ENCODE measurements at regions not wholly inside any gene's neighbourhood (a gene's known extent, or its start where the extent isn't known, plus 50 kb on each side); places are given as distances from the start of the nearest gene placed in this dataset.
"Not testable (repeated sequence)": the region's sequence is repeated elsewhere in the genome, so short reads cannot be mapped to it uniquely, and the experiment has no call there.

DNA sequence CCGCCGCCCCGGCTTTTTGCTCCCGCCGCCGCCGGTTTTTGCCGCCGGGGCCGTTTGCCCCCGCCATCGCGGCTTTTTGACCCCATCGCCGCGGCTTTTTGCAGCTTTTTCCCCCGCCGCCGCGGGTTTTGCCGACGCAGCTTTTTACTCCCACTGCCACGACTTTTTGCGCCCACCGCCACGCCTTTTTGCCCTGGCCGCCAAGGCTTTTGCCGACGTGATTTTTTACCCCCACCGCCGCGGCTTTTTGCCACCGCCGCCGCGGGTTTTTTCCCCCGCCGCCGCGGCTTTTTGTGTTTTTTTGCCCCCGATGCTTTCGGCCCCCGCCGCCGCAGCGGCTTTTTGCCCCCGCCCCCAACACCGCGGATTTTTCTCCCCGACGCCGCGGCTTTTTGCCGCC, 5001.9 kb upstream of the OR11H1 start:
- not testable (repeated sequence) for ATAC-seq

DNA sequence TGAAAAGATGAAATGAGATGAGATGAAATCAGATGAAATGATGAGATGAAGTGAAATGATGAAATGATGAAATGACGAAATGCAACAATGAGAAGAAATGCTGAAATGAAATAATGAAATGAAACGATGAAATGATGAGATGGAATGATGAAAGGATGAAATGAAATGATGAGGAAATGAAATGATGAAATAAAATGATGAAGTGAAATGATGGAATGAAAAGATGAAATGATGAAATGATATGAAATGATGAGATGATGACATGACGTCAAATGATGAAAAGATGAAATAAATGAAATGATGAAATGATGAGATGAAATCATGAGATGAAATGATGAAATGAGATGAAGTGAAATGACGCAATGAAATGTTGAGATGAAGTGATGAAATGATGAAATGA, 4996.9 kb upstream of the OR11H1 start:
- ATAC-seq = not testable (repeated sequence)

DNA sequence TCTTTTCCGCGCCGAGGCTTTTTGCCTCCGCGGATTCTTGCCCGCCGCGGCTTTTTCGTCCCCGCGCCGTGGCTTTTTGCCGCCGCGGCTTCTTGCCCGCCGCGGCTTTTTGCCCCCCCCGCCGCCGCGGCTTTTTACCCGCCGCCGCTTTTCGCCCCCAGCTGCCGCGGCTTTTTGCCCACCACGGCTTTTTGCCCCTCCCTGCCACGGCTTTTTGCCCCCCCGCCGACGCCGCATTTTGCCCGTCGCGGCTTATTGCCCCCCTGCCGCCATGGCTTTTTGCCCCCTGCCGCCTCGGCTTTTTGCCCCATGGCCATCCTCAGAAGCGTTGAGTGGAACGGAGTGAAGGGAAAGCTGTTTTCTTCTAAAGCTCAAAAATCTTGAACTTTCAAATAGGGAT, 4955.5 kb upstream of the OR11H1 start:
- not testable (repeated sequence) for ATAC-seq

DNA sequence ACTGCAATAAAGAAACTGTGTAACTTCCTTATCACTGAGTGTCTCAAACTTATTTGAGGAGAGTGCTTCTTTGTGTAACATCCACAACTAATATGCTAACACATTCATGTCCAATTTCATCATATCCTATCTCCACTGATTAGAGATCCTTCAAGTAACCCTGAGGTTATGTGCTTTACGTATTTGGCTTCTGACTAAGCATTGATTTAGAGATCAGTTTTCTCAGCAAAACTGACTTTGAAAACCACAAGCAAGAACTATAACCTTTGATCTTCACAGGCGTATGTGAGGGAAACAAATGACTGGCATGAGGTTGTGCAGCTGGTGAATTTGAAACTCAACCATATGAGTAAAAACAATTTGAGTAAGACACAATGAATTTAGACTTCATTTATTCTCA, 4926.9 kb upstream of the OR11H1 start:
- ATAC-seq = not testable (repeated sequence)

DNA sequence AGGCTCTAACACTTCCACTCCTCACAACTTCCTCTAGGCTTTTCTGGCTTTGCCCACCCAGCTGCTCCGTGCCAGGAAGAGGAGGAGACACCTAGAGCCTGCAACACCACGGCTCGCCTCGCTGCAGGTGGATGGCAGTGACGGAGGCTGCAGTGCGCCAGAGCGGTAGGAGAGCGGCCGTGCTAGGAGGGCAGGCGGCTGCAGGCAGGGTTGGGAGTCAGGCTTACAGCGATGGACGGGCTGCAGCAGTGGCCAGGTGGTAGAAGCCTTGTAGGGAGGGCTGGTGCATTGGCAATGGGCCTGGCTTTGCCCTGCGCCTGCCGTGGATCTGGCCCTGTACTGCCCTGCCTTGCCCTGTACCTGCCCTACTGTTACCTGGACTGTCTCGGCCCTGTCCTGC, 4896.0 kb upstream of the OR11H1 start:
- not testable (repeated sequence) for ATAC-seq

DNA sequence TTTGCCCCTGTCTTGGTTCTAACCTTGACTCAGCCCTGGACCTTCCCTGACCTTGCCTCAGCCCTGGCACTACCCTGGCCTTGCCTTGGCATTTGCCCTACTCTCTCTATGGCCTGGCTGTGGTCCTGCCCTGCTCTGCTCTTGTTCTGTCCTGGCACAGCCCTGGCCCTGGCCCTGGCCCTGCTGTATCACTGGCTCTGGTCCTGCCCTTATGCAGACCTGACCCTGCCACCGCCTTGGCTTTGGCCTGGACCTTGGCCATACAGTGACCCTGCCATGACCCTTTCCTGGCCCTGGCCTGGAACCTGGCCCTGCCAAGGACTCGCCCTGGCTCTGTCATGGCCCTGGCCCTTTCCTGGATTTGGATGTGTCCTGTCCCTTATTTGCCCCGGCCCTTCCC, 4892.7 kb upstream of the OR11H1 start:
- not testable (repeated sequence) for ATAC-seq

DNA sequence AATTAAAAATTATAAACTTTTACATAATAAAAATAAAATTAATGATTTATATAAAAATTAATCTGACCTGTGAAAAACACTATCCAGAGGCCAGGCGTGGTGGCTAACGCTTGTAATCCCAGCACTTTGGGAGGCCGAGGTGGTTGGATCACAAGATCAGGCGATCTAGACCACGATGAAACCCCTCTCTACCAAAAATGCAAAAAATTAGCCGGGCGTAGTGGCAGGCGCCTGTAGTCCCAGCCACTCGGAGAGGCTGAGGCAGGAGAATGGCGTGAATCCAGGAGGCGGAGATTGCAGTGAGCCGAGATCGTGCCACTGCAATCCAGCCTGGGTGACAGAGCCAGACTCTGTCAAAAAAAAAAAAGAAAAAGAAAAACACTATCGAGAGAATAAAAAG, 4865.2 kb upstream of the OR11H1 start:
- ATAC-seq = not testable (repeated sequence)

DNA sequence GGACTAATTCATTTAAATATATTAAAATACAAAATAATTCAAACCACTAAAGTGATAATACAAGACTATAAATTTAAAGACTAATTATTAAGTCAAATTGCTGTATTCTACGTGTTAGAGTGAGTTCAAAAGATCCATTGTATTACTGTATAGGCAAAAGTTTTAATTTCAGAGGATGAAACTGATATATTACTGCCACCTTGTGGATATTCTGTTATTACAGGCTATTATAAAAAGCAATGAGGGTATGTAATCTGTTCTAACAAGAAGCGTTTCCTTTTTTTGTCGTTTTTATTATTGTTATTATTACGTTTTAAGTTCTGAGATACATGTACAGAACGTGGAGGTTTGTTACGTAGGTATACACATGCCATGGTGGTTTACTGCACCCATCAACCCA, 4854.9 kb upstream of the OR11H1 start:
- not testable (repeated sequence) for ATAC-seq

DNA sequence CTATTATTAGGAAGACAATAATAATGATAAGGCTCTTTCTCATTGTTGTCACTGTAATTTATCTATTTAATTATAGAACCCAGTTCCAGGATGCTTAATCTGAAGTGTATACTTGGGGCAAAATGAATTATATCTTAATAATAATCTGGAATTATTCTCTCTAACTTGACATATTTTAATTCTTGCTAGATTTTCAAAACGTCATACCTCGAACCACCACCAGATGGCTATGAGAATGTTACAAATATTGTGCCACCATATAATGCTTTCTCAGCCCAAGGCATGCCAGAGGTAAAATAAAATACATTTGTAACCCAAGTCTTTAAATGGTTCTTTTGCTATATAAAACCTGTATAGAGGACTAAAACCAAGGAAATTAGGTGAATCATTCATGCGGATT, 4849.3 kb upstream of the OR11H1 start:
- not testable (repeated sequence) for ATAC-seq

DNA sequence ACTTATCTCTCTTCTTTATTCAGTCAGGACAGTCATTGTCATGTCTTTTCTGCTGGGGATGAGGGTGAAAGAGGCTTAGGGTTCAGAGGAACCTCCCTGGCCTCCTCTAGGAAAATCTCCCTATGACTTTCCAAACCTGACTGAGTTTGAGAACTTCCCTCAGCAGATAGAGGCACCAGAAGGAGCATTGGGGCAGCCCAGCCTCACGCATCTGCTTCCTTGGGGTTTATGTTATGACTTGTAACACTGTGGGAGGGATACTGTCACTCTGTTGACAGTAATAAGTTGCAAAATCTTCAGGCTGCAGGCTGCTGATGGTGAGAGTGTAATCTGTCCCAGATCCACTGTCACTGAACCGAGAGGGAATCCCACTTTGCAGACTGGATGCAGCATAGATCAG, 4842.6 kb upstream of the OR11H1 start:
- not testable (repeated sequence) for ATAC-seq

DNA sequence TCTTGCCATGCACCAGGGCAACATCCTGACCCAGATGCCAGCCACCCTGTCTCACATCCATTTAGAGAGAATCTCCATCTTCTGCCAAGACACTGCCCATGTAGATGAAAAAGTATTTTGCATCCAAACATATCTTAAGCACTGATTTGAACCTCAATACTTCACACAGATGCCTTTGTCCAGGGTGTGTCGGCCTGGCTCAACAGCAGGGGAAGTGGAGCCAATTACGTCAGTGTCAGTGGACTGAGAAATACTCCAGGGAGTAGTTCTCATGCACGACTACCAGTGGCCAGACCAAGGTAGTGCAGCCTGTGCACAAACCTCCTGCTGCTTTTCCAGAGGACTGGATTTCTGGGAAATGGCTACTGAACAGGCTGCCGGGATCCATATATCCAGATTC, 4840.7 kb upstream of the OR11H1 start:
- not testable (repeated sequence) for ATAC-seq

DNA sequence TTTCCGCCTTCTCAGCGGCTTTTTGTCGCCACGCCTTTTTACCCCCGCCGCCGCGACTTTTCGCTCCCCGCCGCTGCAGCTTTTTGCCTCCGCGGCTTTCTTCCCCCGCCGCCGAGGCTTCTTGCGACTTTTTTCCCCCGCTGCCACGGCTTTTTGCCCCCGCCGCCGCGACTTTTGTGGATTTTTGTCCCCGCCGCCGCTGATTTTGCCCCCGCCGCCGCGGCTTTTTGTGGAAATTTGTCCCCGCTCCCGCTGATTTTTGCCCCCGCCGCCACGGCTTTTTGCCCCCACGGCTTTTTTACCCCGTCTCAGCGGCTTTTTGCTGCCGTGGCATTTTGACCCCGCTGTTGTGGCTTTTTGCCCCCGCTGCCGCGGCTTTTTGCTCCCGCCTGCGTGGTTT, 4829.2 kb upstream of the OR11H1 start:
- not testable (repeated sequence) for ATAC-seq

DNA sequence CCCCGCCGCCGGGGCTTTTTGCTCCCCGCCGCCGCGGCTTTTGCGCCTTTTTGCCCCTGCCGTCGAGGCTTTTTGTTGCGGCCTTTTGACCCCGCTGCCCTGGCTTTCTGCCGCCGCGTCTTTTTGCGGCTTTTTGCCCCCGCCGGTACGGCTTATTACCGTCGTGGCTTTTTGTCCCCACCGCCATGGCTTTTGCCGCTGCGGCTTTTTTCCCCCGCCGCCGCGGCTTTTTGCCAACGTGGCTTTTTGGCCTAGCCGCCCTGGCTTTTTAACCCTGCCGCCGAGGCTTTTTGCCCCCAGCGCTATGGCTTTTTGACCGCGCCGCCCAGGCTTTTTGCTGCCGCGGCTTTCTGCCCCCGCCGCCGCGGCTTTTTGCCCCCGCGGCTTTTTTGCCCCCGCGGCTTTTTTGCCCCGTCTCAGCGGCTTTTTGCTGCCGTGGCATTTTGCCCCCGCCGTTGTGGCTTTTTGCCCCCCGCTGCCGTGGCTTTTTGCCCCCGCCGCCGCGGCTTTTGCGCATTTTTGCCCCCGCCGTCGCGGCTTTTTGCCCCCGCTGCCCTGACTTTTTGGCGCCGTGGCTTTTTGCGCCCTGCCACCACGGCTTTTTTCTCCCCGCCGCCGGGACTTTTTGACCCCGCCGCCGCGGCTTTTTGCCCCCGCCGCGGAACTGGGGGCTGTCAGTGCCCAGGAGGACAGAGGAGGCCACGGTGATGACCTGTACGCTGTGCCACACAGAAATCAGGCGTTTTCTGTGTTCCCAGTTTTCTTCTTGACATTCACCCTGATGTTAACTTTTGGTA, 4828.5 kb upstream of the OR11H1 start:
- ATAC-seq = not testable (repeated sequence)

DNA sequence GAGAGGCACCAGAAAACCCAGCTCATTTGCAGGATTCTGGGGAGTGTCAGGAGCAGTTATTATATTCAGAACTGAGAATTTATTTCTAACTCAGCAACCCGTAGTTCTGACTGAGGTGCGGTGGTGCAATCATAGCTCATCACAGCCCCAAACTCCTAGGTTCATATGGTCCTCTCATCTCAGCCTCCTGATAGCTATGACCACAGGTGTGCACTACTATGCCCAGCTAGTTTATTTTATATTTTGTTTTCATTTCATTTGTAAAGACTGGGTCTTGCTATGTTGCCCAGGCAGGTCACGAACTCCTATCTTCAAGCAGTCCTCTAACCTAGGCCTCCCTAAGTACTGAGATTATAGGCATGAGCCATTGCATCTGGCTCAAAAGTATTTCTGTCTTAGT, 4819.8 kb upstream of the OR11H1 start:
- not testable (repeated sequence) for ATAC-seq

DNA sequence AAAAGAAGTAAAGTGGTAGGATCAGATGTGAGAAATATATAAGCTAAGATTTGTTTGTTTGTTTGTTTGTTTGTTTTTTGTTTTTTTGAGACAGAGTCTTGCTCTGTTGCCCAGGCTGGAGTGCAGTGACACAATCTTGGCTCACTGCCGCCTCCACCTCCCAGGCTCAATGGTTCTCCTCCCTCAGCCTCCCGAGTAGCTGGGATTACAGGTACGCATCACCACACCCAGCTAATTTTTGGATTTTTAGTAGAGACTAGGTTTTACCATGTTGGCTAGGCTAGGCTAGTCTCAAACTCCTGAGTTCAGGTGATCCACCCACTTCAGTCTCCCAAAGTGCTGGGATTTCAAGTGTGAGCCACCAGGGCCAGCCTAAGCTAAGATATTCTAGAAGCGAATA, 4817.1 kb upstream of the OR11H1 start:
- ATAC-seq = not testable (repeated sequence)

DNA sequence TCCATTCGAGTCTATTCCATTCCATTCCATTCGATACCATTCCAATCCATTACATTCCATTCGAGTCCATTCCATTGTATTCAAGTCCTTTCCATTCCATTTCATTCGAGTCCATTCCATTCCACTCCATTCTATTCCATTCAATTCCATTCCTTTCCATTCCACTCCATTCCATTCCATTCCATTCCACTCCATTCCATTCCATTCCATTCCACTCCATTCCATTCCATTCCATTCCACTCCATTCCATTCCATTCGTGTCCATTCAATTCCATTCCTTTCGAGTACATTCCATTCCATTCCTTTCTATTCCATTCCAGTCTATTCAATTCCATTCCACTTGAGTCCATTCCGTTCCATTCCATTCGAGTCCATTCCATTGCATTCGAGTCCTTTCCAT, 4805.2 kb upstream of the OR11H1 start:
- not testable (repeated sequence) for ATAC-seq

DNA sequence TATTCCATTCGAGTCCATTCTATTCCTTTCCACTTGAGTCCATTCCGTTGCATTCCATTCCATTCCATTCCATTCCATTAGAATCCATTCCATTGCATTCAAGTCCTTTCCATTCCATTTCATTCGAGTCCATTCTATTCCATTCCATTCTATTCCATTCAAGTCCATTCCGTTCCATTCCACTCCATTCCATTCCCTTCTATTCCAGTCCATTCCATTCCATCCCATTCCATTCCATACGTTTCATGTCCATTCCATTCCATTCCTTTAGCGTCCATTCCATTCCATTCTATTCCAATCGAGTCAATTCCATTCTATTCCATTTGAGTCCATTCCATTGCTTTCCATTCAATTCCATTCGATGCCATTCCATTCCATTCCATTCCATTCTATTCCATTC, 4804.0 kb upstream of the OR11H1 start:
- not testable (repeated sequence) for ATAC-seq

DNA sequence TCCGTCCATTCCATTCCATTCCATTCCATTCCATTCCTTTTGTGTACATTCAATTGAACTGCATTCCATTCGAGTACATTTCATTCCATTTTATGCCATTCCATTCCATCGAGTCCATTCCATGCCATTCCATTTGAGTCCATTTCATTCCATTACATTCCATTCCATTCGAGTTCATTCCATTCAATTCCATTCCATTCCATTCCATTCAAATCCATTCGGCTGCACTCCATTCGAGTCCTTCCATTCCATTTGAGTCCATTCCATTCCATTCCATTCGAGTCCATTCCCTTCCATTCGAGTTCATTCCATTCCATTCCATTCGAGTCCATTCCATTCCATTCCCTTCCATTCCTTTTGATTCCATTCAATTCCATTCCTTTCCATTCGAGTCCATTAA, 4800.6 kb upstream of the OR11H1 start:
- TF ChIP-seq, protein P1, sequence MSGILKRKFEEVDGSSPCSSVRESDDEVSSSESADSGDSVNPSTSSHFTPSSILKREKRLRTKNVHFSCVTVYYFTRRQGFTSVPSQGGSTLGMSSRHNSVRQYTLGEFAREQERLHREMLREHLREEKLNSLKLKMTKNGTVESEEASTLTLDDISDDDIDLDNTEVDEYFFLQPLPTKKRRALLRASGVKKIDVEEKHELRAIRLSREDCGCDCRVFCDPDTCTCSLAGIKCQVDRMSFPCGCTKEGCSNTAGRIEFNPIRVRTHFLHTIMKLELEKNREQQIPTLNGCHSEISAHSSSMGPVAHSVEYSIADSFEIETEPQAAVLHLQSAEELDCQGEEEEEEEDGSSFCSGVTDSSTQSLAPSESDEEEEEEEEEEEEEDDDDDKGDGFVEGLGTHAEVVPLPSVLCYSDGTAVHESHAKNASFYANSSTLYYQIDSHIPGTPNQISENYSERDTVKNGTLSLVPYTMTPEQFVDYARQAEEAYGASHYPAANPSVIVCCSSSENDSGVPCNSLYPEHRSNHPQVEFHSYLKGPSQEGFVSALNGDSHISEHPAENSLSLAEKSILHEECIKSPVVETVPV (CRISPR knock-in tag; IDR thresholded peaks at IDR 0.05) = no peak
- TF ChIP-seq RARB (CRISPR knock-in tag; IDR thresholded peaks at IDR 0.05) (no peak), ZNF565 (CRISPR knock-in tag; conservative IDR thresholded peaks at IDR 0.05; ENCODE audit: low read depth) (no peak), ISL1 (CRISPR knock-in tag; IDR thresholded peaks at IDR 0.05) (no peak), ZFP30 (CRISPR knock-in tag; IDR thresholded peaks at IDR 0.05) (no peak)
- no peak for ATAC-seq

DNA sequence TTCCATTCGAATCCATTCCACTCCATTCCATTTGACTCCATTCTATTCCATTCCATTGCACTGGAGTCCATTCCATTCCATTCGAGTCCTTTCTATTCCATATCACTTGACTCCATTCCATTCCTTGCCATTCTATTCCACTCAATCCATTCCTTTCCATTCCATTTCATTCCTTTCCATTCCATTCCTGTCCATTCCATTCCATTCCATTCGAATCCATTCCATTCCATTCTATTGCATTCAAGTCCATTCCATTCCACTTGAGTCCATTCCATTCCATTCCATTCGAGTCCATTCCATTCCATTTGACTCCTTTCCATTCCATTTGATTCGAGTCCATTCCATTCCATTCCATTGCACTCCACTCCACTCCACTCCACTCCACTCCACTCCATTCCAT, 4798.0 kb upstream of the OR11H1 start:
- not testable (repeated sequence) for ATAC-seq

DNA sequence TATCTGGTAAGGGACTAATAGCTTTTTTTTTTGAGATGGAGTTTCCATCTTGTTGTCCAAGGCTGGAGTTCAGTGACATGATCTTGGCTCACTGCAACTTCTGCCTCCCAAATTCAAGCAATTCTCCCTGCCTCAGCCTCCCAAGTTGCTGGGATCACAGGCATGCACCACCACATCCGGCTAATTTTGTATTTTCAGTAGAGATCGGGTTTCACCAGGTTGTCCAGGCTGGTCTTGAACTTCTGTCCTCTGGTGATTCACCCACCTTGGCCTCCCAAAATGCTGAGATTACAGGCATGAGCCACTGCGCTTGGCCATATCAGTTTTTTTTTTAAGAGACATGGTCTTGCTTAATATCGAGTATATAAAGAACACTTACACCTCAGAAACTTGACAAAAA, 4797.3 kb upstream of the OR11H1 start:
- not testable (repeated sequence) for ATAC-seq

DNA sequence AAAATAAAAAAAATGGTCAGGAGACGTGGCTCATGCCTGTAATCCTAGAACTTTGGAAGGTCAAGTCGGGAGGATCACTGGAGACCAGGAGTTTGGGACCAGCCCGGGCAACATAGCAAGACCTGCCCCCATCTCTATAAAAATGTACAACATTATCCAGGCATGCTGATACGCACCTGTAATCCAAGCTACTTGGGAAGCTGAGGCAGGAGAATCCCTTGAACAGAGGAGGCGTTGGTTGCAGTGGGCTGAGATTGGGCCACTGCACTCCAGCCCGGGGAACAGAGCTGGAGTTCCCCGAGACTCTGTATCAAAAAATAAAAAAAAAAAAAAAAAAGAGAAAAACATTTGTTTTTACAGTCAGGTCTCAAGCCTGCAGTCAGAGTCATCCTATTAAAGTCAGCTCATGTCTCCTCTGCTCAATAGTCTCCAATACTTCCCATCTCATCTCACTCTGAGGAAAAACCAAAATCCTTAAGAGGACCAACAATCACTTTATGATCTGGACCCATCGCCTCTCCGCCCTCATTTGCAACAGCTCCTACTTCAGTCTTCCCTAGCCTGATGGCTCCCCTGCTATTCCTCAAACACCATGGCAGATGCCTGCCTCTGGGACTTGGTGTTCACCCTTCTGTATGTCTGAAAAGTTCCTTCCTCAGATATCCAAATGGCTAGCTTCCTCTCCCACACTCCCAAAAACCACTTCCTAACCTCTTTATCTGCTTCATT, 4796.6 kb upstream of the OR11H1 start:
- not testable (repeated sequence) for ATAC-seq
